NCI-H146 treated with DMSO at 0.1 percent for 48 hours (cell line): ENCODE measurements at regions not wholly inside any gene's neighbourhood (a gene's known extent, or its start where the extent isn't known, plus 50 kb on each side); places are given as distances from the start of the nearest gene placed in this dataset.
"Not testable (repeated sequence)": the region's sequence is repeated elsewhere in the genome, so short reads cannot be mapped to it uniquely, and the experiment has no call there.

ENCODE experiments used
- DNase-seq: peaks from one replicate; lab custom pipeline; 2025; ENCODE audit not compliant: unreplicated experiment; lab: John Stamatoyannopoulos, UW

DNA sequence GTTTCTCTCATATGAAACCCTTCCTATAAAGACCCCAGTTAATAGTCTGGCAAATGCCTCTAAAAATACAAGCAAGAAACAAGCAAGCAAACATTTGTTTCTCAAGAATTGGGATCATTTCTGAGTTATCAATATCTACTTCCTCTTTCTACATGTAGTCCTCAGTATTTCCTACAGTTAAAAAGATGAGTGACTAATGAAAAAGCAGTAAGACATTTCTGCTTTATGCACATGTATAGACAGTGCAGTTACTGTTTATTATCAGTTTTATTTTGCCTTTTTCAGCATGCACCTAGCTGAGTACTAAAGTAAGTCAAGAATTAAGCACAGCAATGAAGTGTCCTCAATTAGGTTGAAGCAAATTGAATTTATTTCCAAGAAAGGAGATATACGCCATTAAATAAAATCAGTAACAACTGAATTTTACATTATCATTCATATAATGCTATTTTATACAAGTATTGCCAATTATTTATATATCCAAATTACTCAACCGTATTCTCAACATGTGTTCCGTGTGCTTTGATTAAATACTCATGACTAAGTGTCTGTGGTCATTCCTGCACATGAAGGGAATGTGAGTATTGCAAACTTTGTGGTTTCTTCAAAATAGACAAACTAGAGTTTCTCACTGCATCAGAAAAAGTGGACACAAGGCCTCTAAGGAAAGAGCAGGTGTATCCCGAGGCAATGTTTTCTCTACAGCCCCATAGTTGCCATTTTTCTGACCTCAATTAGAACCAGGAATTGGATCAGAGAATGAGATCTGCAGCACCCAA lies 159.3 kb upstream of the MARCKS start:
- no peak for DNase-seq

DNA sequence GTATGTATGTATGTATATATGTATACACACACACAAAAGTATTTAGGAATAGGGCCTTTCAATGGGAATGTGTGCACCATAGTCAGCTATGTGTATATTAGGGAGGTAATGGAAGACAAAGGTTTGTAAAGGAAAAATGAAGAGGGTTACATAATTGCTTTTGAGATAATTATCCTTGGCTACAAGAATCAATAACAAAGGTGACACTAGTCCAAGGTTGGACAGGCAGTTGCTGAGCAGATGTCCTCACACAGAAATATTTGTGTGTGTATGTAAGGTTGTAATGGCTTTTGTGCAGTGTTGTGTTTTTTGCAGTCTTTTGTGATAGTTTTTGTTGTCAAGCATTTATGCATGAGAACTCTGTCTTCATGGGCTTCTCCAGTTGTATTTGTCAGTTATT lies 157.9 kb upstream of the MARCKS start:
- peak; percentile 27 for DNase-seq

DNA sequence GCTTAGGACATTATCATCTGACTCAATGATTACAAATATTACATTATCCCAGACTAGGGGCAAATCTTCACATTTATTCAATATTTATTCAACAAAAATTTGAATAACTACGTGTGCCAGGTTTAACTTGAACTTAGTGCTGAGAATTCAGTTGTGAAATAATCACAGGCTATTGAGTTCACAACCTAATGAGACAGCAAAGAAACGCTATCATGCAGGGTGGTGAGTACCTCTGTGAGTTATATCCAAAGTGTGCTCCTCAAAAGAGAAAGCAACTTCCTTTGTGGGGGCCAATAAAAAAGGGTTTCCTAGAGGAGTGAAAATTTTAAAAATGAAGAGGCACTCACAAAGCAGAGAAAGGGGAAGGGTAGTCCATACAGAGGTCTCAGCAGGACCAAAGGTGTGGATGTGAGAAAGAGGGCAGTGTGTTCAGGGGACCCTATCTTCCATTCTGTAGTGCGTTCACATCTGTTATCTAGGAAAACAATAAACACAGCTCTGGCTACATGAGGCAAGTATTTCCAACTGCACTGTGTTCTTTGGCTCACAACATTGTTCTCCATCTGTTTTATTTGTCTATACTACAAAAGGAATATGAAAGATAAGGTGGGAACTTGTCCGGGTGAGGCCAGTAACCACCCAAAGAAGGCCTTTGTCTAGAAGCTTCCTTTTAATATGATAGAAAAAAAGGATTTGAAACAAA lies 155.4 kb upstream of the MARCKS start:
- DNase-seq, result no peak

- no peak for DNase-seq
These were observed 150.0 kb upstream of the MARCKS start for GRCh38 chr6:113707194-113707593.

DNA sequence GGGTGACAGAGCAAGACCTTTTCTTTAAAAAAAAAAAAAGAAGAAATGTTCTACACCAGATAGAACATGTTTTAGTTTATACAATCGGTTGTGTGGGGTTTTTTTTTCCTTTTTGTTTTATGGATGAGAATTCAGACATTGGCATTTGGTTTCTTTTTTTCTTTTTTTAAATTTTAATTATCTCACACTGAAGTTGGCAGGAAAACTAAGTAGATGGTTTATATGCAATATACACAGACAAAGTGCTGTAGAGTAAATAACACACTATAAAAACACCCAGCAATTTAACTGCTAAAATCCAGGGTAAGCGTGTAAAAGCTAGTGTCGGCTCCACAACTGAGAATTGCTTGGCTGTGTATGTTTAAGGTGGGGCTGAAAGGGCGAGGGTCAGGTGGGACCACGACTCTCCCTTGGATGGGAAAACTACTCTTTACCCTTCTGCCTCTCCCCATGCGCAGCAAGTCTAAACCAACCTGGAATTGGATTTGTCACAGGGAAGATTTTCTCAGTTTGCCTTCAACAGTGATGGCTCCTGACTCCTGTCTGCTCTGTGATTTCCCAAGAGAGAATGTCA lies 147.1 kb upstream of the MARCKS start:
- no peak for DNase-seq

DNA sequence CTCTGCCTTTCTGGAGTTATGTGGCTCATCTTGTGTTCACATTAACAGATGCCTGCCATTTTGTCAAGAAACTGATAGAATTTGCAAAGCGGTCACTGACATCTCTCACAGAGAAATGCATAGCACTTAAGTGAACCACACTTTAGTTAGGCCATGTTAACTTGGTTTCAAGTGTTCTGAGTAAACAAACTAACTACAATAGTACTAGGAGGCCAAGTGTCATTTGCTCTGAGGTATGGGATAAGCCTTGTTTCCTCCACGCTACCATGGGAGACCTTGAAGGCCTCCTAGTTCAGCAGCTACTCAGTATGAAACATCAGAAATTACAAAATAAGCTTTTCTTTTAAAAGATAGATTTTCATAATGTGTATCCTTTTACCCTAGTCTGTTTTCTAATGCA lies 143.5 kb upstream of the MARCKS start:
- DNase-seq, result no peak

GRCh38 chr6:113718588-113718987 lies 138.6 kb upstream of the MARCKS start:
- DNase-seq, result no peak

GRCh38 chr6:113719064-113719463 lies 138.1 kb upstream of the MARCKS start:
- no peak for DNase-seq

DNA sequence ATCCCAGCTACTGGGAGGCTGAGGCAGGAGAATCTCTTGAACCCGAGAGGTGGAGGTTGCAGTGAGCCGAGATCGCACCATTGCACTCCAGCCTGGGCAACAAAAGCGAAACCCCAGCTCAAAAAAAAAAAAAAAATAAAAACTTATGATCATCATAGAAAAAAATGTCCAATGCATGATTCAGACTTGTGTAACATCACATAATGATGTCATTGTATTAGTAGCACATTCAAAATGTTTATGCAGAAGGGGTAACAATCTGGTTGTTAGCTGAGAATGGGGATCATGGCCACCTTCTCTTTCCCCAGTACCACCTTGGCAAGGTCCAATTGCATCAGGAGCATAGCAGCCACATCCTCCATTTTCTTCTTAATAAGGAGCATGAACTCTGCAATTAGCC lies 137.6 kb upstream of the MARCKS start:
- no peak for DNase-seq

DNA sequence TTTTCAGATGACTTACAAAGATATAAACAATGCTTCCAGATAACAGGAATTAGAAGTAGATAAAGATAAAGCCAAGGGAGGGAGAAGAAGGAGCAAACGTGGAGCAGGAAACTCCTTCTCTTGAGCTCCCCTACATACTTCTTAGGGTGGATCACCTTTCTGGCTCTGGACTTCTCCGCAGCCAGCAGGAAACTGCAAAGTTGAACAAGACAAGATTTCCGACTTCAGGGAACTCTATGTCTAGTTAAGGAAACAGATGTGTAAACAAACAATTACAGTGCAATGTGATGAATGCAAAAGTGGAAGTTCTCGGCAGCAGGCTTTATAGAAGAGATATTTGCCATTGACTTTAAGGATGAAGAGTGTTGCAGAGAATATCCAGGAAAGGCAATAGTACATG lies 134.0 kb upstream of the MARCKS start:
- no peak for DNase-seq

GRCh38 chr6:113724927-113725326 lies 132.2 kb upstream of the MARCKS start:
- not testable (repeated sequence) for DNase-seq

GRCh38 chr6:113731541-113731940 lies 125.6 kb upstream of the MARCKS start:
- no peak for DNase-seq

DNA sequence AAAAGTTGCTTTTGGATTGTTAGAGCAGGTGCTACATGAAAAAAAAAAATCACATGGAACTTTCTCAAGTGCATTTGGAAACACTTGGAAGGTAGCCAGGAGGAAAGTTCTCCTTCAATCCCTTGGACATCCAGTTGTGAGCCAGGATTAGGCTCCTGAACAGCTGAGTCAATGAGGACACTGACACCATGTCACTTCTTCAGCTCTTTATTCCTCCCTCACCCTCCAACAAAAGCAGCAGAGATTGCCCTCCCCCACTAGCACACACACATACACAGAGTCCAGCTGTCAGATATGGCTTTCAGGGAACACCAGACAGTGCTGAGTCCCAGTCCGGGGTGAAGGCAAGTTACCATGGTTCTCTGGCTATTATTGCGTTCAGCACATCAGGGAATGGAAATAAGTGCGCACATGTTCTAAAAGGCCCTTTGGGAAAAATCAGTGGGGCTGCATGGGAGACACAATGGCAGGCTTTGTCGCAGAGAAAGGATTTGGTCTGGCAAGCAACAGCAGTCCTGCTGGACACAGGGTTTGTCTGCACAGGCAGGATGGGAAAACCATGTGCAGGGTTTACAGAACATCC lies 124.7 kb upstream of the MARCKS start:
- peak; percentile 61 for DNase-seq

- no peak for DNase-seq
These were observed 123.8 kb upstream of the MARCKS start for GRCh38 chr6:113733381-113733780.

- DNase-seq, result no peak
These were observed 122.2 kb upstream of the MARCKS start for GRCh38 chr6:113734982-113735381.

GRCh38 chr6:113735491-113735890 lies 121.7 kb upstream of the MARCKS start:
- DNase-seq, result no peak

GRCh38 chr6:113736978-113737377 lies 120.2 kb upstream of the MARCKS start:
- DNase-seq, result no peak

GRCh38 chr6:113739041-113739655 lies 118.0 kb upstream of the MARCKS start:
- DNase-seq, result no peak

DNA sequence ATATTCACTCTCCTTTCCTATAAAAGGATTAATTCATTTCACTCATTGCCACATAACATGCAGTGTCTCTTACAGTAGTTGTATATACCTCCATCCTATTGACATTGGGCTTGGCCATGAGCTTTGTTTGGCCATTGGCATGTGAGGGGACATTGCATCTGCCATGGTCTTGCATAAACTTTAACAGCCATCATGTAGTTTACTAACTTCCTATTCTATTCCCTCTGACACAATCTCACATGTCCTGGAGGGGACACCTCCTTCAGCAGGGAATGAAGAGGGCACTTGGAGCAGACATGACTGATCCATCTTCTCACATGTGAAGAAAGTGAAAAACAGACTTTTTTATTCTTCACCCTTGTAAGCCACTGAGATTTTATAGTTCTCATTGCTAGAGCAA lies 115.5 kb upstream of the MARCKS start:
- DNase-seq, result no peak

DNA sequence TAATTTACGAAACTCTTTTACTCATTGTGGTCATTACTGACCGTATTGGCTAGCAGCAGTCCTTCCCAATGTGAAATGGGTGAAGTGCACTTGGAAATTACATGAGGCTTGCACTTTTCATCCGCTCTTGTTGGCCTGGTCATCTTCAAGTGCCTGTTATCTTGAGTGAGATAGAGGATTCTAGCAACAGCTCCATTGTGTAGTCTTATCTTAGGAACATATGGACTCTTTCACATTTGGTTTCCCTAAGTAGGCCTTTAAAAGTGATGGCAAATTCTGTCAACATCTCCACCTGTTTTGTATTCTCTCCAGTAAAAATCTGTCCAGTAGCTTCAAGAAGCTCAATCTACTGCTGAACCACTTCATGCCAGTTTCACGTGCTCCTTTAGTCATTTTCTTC lies 114.8 kb upstream of the MARCKS start:
- no peak for DNase-seq

GRCh38 chr6:113744861-113745260 lies 112.3 kb upstream of the MARCKS start:
- DNase-seq, result no peak
